CD4-positive, alpha-beta T cell (primary cell): ENCODE measurements at regions not wholly inside any gene's neighbourhood (a gene's known extent, or its start where the extent isn't known, plus 50 kb on each side); places are given as distances from the start of the nearest gene placed in this dataset.

ENCODE experiments used
- ATAC-seq: fragments of 200-7000 bp; cut with Tn5 transposase; one replicate; pipeline ENCODE4 v1.10.0; 2022; ENCODE audit warnings: mild to moderate bottlenecking; ENCODE audit not compliant: poor library complexity
- CTCF ChIA-PET: fragments of 350-600 bp; sonication (Branson Sonifier 250); formaldehyde crosslinking; loops from one replicate; lab custom pipeline; 2021; ENCODE audit warnings: antibody characterized with exemption, inconsistent platforms; lab: Charles Lee
- POLR2A ChIA-PET: fragments of 350-600 bp; sonication (Branson Sonifier 250); formaldehyde crosslinking; loops from one replicate; lab custom pipeline; 2021; ENCODE audit warnings: antibody characterized with exemption, inconsistent platforms; lab: Charles Lee
- DNase-seq, 14 experiments: peaks; one replicate each; pipeline ENCODE4 v3.0.0-alpha.2; 2013 to 2020; ENCODE audit warnings: mixed read lengths in 2 of 14
- H3K27ac ChIP-seq, 2 donors: one replicate each; pipeline versions ENCODE4 v1.5.1 to v1.7.0; 2013; ENCODE audit warnings: low read length in 2 of 2, low read depth in 1 of 2, mild to moderate bottlenecking in 1 of 2
- H3K27me3 ChIP-seq, 2 experiments: 1 replicate in 1 of 2; 2 replicates in 1 of 2; pipeline versions ENCODE4 v1.6.1 to v1.7.0; 2013; ENCODE audit warnings: low read length in 2 of 2, control low read depth in 1 of 2, mild to moderate bottlenecking in 1 of 2, moderate library complexity in 1 of 2; ENCODE audit not compliant: insufficient read depth in 2 of 2, control insufficient read depth in 1 of 2
- H3K36me3 ChIP-seq: one replicate; pipeline ENCODE4 v1.6.1; 2013; ENCODE audit warnings: low read length, control low read depth; ENCODE audit not compliant: insufficient read depth
- H3K4me1 ChIP-seq: one replicate; pipeline ENCODE4 v1.6.1; 2013; ENCODE audit warnings: low read length, control low read depth; ENCODE audit not compliant: insufficient read depth
- H3K4me3 ChIP-seq: one replicate; pipeline ENCODE4 v1.5.1; 2013; ENCODE audit warnings: mild to moderate bottlenecking, low read length, moderate library complexity
- H3K9me3 ChIP-seq, 2 experiments: 1 replicate in 1 of 2; 2 replicates in 1 of 2; pipeline versions ENCODE4 v1.6.1 to v1.7.0; 2013; ENCODE audit warnings: low read length in 2 of 2, mild to moderate bottlenecking in 2 of 2, control low read depth in 1 of 2, moderate library complexity in 1 of 2; ENCODE audit not compliant: control insufficient read depth in 1 of 2, insufficient read depth in 1 of 2
- H3K27ac Mint-ChIP-seq: one replicate; pipeline ENCODE4 v1.8.0; 2020; ENCODE audit warnings: mixed read lengths
- H3K27me3 Mint-ChIP-seq: one replicate; pipeline ENCODE4 v1.8.0; 2021; ENCODE audit warnings: mixed read lengths
- H3K36me3 Mint-ChIP-seq: one replicate; pipeline ENCODE4 v1.8.0; 2021; ENCODE audit warnings: low read depth, mixed read lengths
- H3K4me1 Mint-ChIP-seq: one replicate; pipeline ENCODE4 v1.8.0; 2021; ENCODE audit warnings: low read depth, mixed read lengths
- H3K4me3 Mint-ChIP-seq: one replicate; pipeline ENCODE4 v1.8.0; 2020; ENCODE audit warnings: mild to moderate bottlenecking, mixed read lengths
- H3K9me3 Mint-ChIP-seq: one replicate; pipeline ENCODE4 v1.8.0; 2020; ENCODE audit warnings: mixed read lengths
- intact Hi-C, 2 experiments: fragments of 100-400 bp; cut with DNase I in 1 of 2; cut with micrococcal nuclease in 1 of 2; formaldehyde crosslinking; loops; one replicate each; pipeline versions ENCODE4 v1.15.1 to v1.9.0; 2023 to 2025; cut with DNase I, micrococcal nuclease
- TF ChIP-seq, protein P1 (sequence below): fragments of 200-600 bp; IDR thresholded peaks from one replicate; pipeline ENCODE4 v1.8.0; 2022; ENCODE audit warnings: antibody characterized with exemption, mild to moderate bottlenecking

DNA sequence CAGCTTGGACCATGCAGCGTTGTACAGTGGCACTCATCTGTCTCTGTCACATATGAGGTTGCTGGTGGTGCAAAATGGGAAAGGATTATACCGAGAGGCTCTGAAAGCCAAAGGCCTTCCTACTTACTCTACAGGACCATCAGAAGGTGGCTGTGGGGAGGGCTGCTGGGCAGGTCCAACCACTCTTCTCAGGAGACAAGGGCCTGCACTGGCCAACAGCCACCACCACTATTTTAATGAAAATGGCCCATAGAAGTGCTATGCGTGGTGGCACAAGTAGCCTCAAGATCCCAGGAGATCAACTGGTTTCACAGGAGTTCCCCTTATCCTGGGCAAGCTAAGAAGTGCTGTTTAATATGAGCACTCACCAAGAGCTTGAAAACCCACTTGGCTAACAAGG lies 52.3 kb downstream of the MRPL57 start:
- DNase-seq (no peak), ATAC-seq (no peak)
- no peaks in the 10 kb centered on the region for H3K4me1 Mint-ChIP-seq
- H3K36me3 Mint-ChIP-seq: no peaks in the 10 kb centered on the region
- H3K9me3 ChIP-seq: no peaks in the 10 kb centered on the region
- H3K4me3 ChIP-seq: no peak overlapping the region
- ChIA-PET CTCF (no interaction called here), POLR2A (no interaction called here)
- no peaks in the 10 kb centered on the region for H3K4me1 ChIP-seq
- H3K27me3 Mint-ChIP-seq: no peaks in the 10 kb centered on the region
- no peaks in the 10 kb centered on the region for H3K27me3 ChIP-seq
- no peaks in the 10 kb centered on the region for H3K36me3 ChIP-seq
- no peak overlapping the region for H3K27ac Mint-ChIP-seq
- no peaks in the 10 kb centered on the region for H3K9me3 Mint-ChIP-seq
- H3K27ac ChIP-seq: no peak overlapping the region
- TF ChIP-seq, protein P1, sequence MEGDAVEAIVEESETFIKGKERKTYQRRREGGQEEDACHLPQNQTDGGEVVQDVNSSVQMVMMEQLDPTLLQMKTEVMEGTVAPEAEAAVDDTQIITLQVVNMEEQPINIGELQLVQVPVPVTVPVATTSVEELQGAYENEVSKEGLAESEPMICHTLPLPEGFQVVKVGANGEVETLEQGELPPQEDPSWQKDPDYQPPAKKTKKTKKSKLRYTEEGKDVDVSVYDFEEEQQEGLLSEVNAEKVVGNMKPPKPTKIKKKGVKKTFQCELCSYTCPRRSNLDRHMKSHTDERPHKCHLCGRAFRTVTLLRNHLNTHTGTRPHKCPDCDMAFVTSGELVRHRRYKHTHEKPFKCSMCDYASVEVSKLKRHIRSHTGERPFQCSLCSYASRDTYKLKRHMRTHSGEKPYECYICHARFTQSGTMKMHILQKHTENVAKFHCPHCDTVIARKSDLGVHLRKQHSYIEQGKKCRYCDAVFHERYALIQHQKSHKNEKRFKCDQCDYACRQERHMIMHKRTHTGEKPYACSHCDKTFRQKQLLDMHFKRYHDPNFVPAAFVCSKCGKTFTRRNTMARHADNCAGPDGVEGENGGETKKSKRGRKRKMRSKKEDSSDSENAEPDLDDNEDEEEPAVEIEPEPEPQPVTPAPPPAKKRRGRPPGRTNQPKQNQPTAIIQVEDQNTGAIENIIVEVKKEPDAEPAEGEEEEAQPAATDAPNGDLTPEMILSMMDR: no peak
- H3K4me3 Mint-ChIP-seq: no peak overlapping the region
- intact Hi-C loops: no loop called here

DNA sequence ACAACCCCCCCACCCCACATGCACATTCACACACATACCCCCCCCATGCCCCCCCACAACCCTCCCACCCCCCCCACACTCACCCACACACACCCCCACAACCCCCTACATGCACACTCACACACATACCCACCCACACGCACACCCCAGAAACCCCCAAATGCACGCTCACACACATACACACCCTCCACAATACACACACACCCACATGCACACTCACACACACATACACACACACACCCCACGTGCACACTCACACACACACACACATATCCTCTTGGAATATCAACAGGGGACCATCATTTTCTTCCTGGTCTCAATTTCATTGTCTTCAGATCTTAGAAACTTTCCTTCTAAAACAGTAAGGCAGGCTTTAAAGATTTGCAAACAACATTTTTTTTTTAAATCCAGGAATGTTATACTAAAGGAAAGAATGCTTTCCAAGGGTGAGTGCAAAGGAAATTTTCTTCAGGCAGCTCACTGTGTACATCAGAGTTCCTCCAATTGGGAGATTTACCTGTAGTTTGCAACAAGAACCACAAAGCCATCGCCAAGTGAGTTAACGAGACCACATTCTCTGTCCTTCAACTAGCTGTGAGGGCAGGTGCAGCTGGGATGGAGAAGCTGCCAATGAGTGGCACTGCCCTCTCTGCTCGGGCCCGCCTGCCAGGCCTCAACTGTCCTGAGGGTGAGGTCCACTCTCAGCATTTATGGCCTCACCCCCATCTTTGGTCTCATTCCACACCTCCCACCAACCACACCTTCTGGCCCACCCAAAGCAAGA lies 53.0 kb downstream of the MRPL57 start:
- Mint-ChIP-seq H3K27me3 (no peaks in the 10 kb centered on the region), H3K9me3 (no peaks in the 10 kb centered on the region), H3K27ac (no peak overlapping the region), H3K4me1 (no peaks in the 10 kb centered on the region), H3K4me3 (no peak overlapping the region), H3K36me3 (no peaks in the 10 kb centered on the region)
- ATAC-seq: no peak
- H3K27ac ChIP-seq: no peak overlapping the region
- no peak for DNase-seq
- POLR2A ChIA-PET: no interaction called here
- TF ChIP-seq, protein P1: no peak
- no peaks in the 10 kb centered on the region for H3K36me3 ChIP-seq
- no peak overlapping the region for H3K4me3 ChIP-seq
- H3K4me1 ChIP-seq: no peaks in the 10 kb centered on the region
- intact Hi-C loops: no loop called here
- no peaks in the 10 kb centered on the region for H3K9me3 ChIP-seq
- CTCF ChIA-PET: no interaction called here
- no peaks in the 10 kb centered on the region for H3K27me3 ChIP-seq

DNA sequence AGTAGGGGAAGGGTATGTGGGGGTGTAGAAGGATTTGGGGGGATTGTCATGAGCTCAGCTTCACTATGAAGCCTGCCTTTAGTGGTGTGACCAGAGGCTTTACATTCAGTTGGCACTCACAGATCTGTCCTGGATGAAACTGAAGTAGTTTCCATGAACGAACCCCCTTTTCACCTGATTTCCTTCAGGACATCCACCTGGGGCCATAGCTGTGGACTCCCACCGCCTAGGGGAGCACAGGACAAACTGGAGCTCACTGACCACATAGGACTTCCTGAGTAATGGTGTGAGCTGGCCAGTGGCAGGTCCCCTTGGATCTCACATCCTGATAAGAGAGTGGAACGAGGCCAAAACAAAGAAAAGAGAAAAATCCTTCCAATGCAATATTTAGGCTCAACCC lies 54.1 kb downstream of the MRPL57 start:
- DNase-seq (no peak), ATAC-seq (no peak)
- H3K36me3 ChIP-seq: no peaks in the 10 kb centered on the region
- TF ChIP-seq, protein P1: no peak
- Mint-ChIP-seq H3K4me1 (no peaks in the 10 kb centered on the region), H3K27me3 (no peaks in the 10 kb centered on the region), H3K9me3 (no peaks in the 10 kb centered on the region), H3K4me3 (no peak overlapping the region), H3K27ac (no peak overlapping the region), H3K36me3 (no peaks in the 10 kb centered on the region)
- H3K27me3 ChIP-seq: peaks cover 0 to 4% of the 10 kb centered on the region in 2 experiments
- H3K9me3 ChIP-seq: no peaks in the 10 kb centered on the region
- ChIA-PET CTCF (no interaction called here), POLR2A (no interaction called here)
- H3K27ac ChIP-seq: no peak overlapping the region
- no peaks in the 10 kb centered on the region for H3K4me1 ChIP-seq
- no peak overlapping the region for H3K4me3 ChIP-seq
- intact Hi-C loops: no loop called here
